PC-9 (cell line): ENCODE measurements at regions not wholly inside any gene's neighbourhood (a gene's known extent, or its start where the extent isn't known, plus 50 kb on each side); places are given as distances from the start of the nearest gene placed in this dataset.

Experiments used
- BruUV-seq: library from RNA; stranded (reverse); fragments of 400-500 nt; replicated peaks from 2 replicates; lab custom pipeline; 2021; lab: Mats Ljungman, UMichigan
- CTCF ChIA-PET: fragments of 300-600 bp; sonication (Branson Sonifier 250); formaldehyde crosslinking; loops from one replicate; lab custom pipeline; 2022; ENCODE audit warnings: antibody characterized with exemption; lab: Charles Lee
- POLR2A ChIA-PET: fragments of 300-600 bp; sonication (Branson Sonifier 250); formaldehyde crosslinking; loops from one replicate; lab custom pipeline; 2022; ENCODE audit warnings: antibody characterized with exemption; ENCODE audit not compliant: unreplicated experiment; lab: Charles Lee
- DNase-seq, 2 experiments: peaks; one replicate each; pipeline versions ENCODE4 v3.0.0 to v3.0.0-alpha.2; 2015 to 2022; ENCODE audit warnings: mixed read lengths in 1 of 2
- H2AFZ ChIP-seq: fragments of 200-600 bp; sonication (generic); 2 replicates; pipeline ENCODE4 v1.8.1; 2017; ENCODE audit warnings: antibody characterized with exemption
- H3F3A ChIP-seq: fragments of 200-600 bp; sonication (generic); 2 replicates; pipeline ENCODE4 v1.8.1; 2017; ENCODE audit warnings: antibody characterized with exemption, mild to moderate bottlenecking, low read depth; ENCODE audit not compliant: insufficient read depth
- H3K27ac ChIP-seq: fragments of 200-600 bp; sonication (generic); 2 replicates; pipeline ENCODE4 v1.6.1; 2016; ENCODE audit warnings: mixed run types
- H3K27me3 ChIP-seq: fragments of 200-600 bp; sonication (generic); 2 replicates; pipeline ENCODE4 v1.6.1; 2016; ENCODE audit warnings: low read depth, mixed run types; ENCODE audit not compliant: insufficient read depth
- H3K36me3 ChIP-seq: fragments of 200-600 bp; sonication (generic); 2 replicates; pipeline ENCODE4 v1.6.1; 2016; ENCODE audit warnings: low read depth, mixed run types
- H3K4me1 ChIP-seq: fragments of 200-600 bp; sonication (generic); replicated peaks from 2 replicates; pipeline ENCODE4 v1.6.1; 2016; ENCODE audit warnings: mixed run types; ENCODE audit not compliant: insufficient read depth
- H3K4me2 ChIP-seq: fragments of 200-600 bp; sonication (generic); 2 replicates; pipeline ENCODE4 v1.6.1; 2017; ENCODE audit warnings: mixed run types
- H3K4me3 ChIP-seq: fragments of 200-600 bp; sonication (generic); 2 replicates; pipeline ENCODE4 v1.6.1; 2016; ENCODE audit warnings: mixed run types
- H3K79me2 ChIP-seq: fragments of 200-600 bp; sonication (generic); 2 replicates; pipeline ENCODE4 v1.6.1; 2017; ENCODE audit warnings: low read depth, mixed run types
- H3K9me2 ChIP-seq: fragments of 200-600 bp; sonication (generic); 2 replicates; pipeline ENCODE4 v1.8.1; 2017; ENCODE audit warnings: mild to moderate bottlenecking; ENCODE audit not compliant: insufficient read depth
- H3K9me3 ChIP-seq: fragments of 200-600 bp; sonication (generic); 2 replicates; pipeline ENCODE4 v1.8.1; 2016; ENCODE audit warnings: low read depth; ENCODE audit not compliant: insufficient read depth
- H4K20me1 ChIP-seq: fragments of 200-600 bp; sonication (generic); 2 replicates; pipeline ENCODE4 v1.8.1; 2017; ENCODE audit not compliant: insufficient read depth
- CTCF ChIP-seq: fragments of 200-600 bp; sonication (generic); conservative IDR thresholded peaks from 2 replicates; pipeline ENCODE4 v1.6.1; 2017; ENCODE audit warnings: mixed run types, antibody characterized with exemption, mild to moderate bottlenecking, moderate library complexity
- EZH2 ChIP-seq: fragments of 200-600 bp; sonication (generic); IDR thresholded peaks from 2 replicates; pipeline ENCODE4 v1.8.0; 2017; ENCODE audit warnings: antibody characterized with exemption, low read depth
- intact Hi-C: fragments of 100-400 bp; cut with micrococcal nuclease; formaldehyde crosslinking; loops from one replicate; pipeline ENCODE4 v1.10.0; 2022; ENCODE audit not compliant: unreplicated experiment

- Histone ChIP-seq H3K27me3 (peaks cover 14% of the 10 kb centered on the region; the same call in 1 of the 2 replicates), H3K27ac (no peak overlapping the region), H4K20me1 (no peaks in the 10 kb centered on the region), H3F3A (no peaks in the 10 kb centered on the region), H3K4me2 (no peak overlapping the region), H3K9me2 (no peaks in the 10 kb centered on the region), H3K9me3 (no peaks in the 10 kb centered on the region), H3K4me1 (no peaks in the 10 kb centered on the region), H3K4me3 (no peak overlapping the region), H3K36me3 (no peaks in the 10 kb centered on the region), H2AFZ (no peak overlapping the region), H3K79me2 (no peaks in the 10 kb centered on the region)
- DNase-seq: no peak
- CTCF ChIA-PET: no interaction called here
- TF ChIP-seq CTCF: no peak
- no TSS peak for BruUV-seq
- intact Hi-C loops: no loop called here
- POLR2A ChIA-PET: no interaction called here
These were observed 200.7 kb upstream of the NCAM1 start for GRCh38 chr11:112760396-112761059.

GRCh38 chr11:112761911-112762706 lies 199.1 kb upstream of the NCAM1 start:
- no peak for TF ChIP-seq EZH2
- TF ChIP-seq CTCF: no peak
- POLR2A ChIA-PET: no interaction called here

GRCh38 chr11:112762707-112763090 lies 198.5 kb upstream of the NCAM1 start:
- Histone ChIP-seq H4K20me1 (no peaks in the 10 kb centered on the region), H3K4me1 (no peaks in the 10 kb centered on the region), H3F3A (no peaks in the 10 kb centered on the region), H3K4me2 (no peak overlapping the region), H2AFZ (no peak overlapping the region), H3K27ac (no peak overlapping the region), H3K9me3 (no peaks in the 10 kb centered on the region), H3K36me3 (no peaks in the 10 kb centered on the region), H3K9me2 (no peaks in the 10 kb centered on the region), H3K4me3 (no peak overlapping the region), H3K27me3 (peaks cover 13% of the 10 kb centered on the region; the same call in 1 of the 2 replicates), H3K79me2 (no peaks in the 10 kb centered on the region)
- POLR2A ChIA-PET: no interaction called here
- CTCF ChIA-PET: no interaction called here
- TF ChIP-seq CTCF (no peak), EZH2 (no peak)
- intact Hi-C loops: no loop called here
- DNase-seq: no peak
- no TSS peak for BruUV-seq

More at GRCh38 chr11:112761911-112762706, 199.1 kb upstream of the NCAM1 start:
- H3K27me3 ChIP-seq: peaks cover 14% of the 10 kb centered on the region; the same call in 1 of the 2 replicates
- BruUV-seq: no TSS peak
- H4K20me1 ChIP-seq: no peaks in the 10 kb centered on the region
- no peak overlapping the region for H2AFZ ChIP-seq
- no peaks in the 10 kb centered on the region for H3K36me3 ChIP-seq
- H3F3A ChIP-seq: no peaks in the 10 kb centered on the region
- no peak overlapping the region for H3K4me3 ChIP-seq
- intact Hi-C loops: no loop called here
- H3K9me3 ChIP-seq: no peaks in the 10 kb centered on the region
- no peak overlapping the region for H3K27ac ChIP-seq
- no peaks in the 10 kb centered on the region for H3K79me2 ChIP-seq
- no peaks in the 10 kb centered on the region for H3K4me1 ChIP-seq
- DNase-seq: peak in 1 of 2 experiments; percentile 26
- no peaks in the 10 kb centered on the region for H3K9me2 ChIP-seq
- H3K4me2 ChIP-seq: no peak overlapping the region
- CTCF ChIA-PET: no interaction called here
